Breast epithelium (tissue), 4 donors: ENCODE measurements at regions not wholly inside any gene's neighbourhood (a gene's known extent, or its start where the extent isn't known, plus 50 kb on each side); places are given as distances from the start of the nearest gene placed in this dataset.

ENCODE experiments used
- DNase-seq, 2 donors: peaks; one replicate each; pipeline ENCODE4 v3.0.0-alpha.2; 2019; ENCODE audit warnings: low spot score in 2 of 2
- H3K27ac ChIP-seq, 2 donors: fragments of 200-600 bp; sonication (generic) in 1 of 2; one replicate each; pipeline ENCODE4 v1.5.1; 2016 to 2019; ENCODE audit warnings: mild to moderate bottlenecking in 1 of 2
- H3K27me3 ChIP-seq, 2 donors: fragments of 200-600 bp; sonication (generic) in 1 of 2; one replicate each; pipeline versions ENCODE4 v1.5.1 to v1.6.0; 2017 to 2019; ENCODE audit warnings: control low read depth in 1 of 2, mild to moderate bottlenecking in 1 of 2
- H3K36me3 ChIP-seq: fragments of 200-600 bp; one replicate; pipeline ENCODE4 v1.5.1; 2019
- H3K4me1 ChIP-seq, 2 donors: fragments of 200-600 bp; sonication (generic); one replicate each; pipeline ENCODE4 v1.5.1; 2016 to 2019; ENCODE audit warnings: control low read depth in 1 of 2
- H3K4me3 ChIP-seq, 3 donors: fragments of 200-600 bp; sonication (generic); 1 replicate in 2 of 3; 2 replicates in 1 of 3; pipeline ENCODE4 v1.5.1; 2016 to 2019; ENCODE audit warnings: mild to moderate bottlenecking in 3 of 3, moderate library complexity in 2 of 3
- H3K9me3 ChIP-seq, 2 donors: fragments of 200-600 bp; sonication (generic) in 1 of 2; one replicate each; pipeline ENCODE4 v1.5.1; 2016 to 2019; ENCODE audit warnings: control low read depth in 1 of 2
- POLR2A ChIP-seq: fragments of 450-650 bp; IDR thresholded peaks from one replicate; pipeline ENCODE4 v1.6.1; 2016; ENCODE audit warnings: antibody characterized with exemption, mild to moderate bottlenecking, moderate library complexity
- POLR2AphosphoS5 ChIP-seq, 3 donors: sonication (generic); formaldehyde crosslinking; IDR thresholded peaks; one replicate each; pipeline ENCODE4 v1.6.1; 2017; ENCODE audit warnings: antibody characterized with exemption in 3 of 3
- intact Hi-C: fragments of 100-400 bp; cut with DNase I; formaldehyde crosslinking; loops from one replicate; pipeline ENCODE4 v1.15.1; 2023; ENCODE audit warnings: low total_unique reads
- TF ChIP-seq, protein P1 (sequence below), 3 donors: fragments of 450-650 bp; IDR thresholded peaks; one replicate each; pipeline ENCODE4 v1.5.1; 2016 to 2017; ENCODE audit warnings: antibody characterized with exemption in 3 of 3, mild to moderate bottlenecking in 3 of 3, moderate library complexity in 3 of 3

DNA sequence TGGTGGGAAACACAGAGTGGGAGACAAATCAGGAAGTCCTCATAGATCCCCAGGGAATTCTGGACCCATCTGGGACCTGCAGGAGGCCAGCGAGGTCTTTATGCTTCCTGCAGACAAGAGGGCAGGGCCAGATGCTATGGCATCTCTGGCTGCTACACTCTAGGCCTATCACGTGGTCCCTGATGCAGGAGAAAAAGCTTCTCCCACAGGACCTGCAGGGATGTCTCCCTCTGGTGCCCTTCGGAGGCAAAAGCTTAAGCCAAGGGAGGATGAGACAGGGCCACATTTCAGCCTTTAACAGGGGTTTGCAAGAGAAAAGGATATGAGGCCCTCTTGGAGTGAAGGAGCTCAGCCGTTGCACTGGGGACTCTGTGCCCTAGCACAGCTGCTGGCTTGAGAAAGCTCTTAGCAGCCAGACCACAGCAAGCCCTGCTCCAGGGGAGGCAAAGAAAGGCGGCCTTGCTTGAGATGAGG is 243.0 kb downstream of the C1orf94 start:
- TF ChIP-seq, protein P1, sequence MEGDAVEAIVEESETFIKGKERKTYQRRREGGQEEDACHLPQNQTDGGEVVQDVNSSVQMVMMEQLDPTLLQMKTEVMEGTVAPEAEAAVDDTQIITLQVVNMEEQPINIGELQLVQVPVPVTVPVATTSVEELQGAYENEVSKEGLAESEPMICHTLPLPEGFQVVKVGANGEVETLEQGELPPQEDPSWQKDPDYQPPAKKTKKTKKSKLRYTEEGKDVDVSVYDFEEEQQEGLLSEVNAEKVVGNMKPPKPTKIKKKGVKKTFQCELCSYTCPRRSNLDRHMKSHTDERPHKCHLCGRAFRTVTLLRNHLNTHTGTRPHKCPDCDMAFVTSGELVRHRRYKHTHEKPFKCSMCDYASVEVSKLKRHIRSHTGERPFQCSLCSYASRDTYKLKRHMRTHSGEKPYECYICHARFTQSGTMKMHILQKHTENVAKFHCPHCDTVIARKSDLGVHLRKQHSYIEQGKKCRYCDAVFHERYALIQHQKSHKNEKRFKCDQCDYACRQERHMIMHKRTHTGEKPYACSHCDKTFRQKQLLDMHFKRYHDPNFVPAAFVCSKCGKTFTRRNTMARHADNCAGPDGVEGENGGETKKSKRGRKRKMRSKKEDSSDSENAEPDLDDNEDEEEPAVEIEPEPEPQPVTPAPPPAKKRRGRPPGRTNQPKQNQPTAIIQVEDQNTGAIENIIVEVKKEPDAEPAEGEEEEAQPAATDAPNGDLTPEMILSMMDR (IDR thresholded peaks at IDR 0.05) = no peak
- TF ChIP-seq POLR2A (no peak), POLR2AphosphoS5 (IDR thresholded peaks at IDR 0.05) (no peak)

DNA sequence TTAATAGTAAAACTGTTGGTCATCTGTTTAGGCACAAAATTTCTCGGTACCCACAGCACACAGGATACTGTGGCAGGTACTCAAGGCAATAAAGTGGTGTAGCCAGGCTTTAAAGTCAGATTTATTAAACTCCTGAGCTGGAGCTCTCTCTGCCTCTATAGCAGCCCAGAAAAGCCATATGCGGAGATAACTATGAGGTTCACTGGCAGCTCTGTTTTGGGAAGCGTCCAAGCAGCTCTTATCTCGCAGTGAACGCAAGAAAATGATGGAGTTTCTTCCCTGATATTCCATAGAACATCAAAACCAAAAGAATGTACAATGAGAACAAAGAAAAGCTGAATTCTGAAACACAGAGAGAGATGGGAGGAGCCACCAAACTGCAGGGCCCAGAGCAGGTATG is 248.3 kb downstream of the C1orf94 start:
- DNase-seq = no peak
- Histone ChIP-seq H3K27ac (no peak overlapping the region), H3K4me3 (no peak overlapping the region), H3K27me3 (no peaks in the 10 kb centered on the region), H3K4me1 (no peaks in the 10 kb centered on the region), H3K36me3 (no peaks in the 10 kb centered on the region), H3K9me3 (no peaks in the 10 kb centered on the region)
- TF ChIP-seq, protein P1 (IDR thresholded peaks at IDR 0.05) = no peak
- TF ChIP-seq POLR2AphosphoS5 (IDR thresholded peaks at IDR 0.05) (no peak), POLR2A (no peak)
- intact Hi-C loops = no loop called here

More for the DNA sequence above, 243.0 kb downstream of the C1orf94 start:
- H3K4me3 ChIP-seq = no peak overlapping the region
- intact Hi-C loops = no loop called here
- no peak overlapping the region for H3K27ac ChIP-seq
- no peaks in the 10 kb centered on the region for H3K36me3 ChIP-seq
- H3K4me1 ChIP-seq = no peaks in the 10 kb centered on the region
- DNase-seq = no peak
- H3K27me3 ChIP-seq = peaks cover 0 to 6% of the 10 kb centered on the region in 2 donors
- no peaks in the 10 kb centered on the region for H3K9me3 ChIP-seq

DNA sequence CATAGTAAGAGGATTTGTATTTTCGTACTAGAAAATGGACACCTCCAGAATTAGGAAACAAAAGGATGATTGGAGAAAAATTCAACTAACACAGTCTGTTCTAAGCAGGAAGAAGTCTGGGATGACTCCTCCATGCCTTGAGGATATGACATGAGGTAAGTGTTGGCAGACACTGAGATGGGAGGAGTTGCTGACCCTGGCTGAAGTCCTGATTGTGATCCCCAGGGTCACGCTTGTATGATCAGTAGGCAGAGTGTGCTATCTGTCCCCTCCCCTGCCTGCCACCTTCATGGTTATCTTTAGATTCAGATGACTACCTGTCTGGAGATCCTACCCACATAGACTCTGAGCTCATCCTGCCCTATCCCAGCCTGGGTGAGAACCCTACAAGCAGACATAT is 249.1 kb downstream of the C1orf94 start:
- H3K4me1 ChIP-seq = no peaks in the 10 kb centered on the region
- H3K36me3 ChIP-seq = no peaks in the 10 kb centered on the region
- H3K4me3 ChIP-seq = no peak overlapping the region
- no peaks in the 10 kb centered on the region for H3K9me3 ChIP-seq
- H3K27ac ChIP-seq = no peak overlapping the region
- no peaks in the 10 kb centered on the region for H3K27me3 ChIP-seq
- TF ChIP-seq POLR2A (no peak), POLR2AphosphoS5 (IDR thresholded peaks at IDR 0.05) (no peak)
- TF ChIP-seq, protein P1 (IDR thresholded peaks at IDR 0.05) = no peak
- intact Hi-C loops = no loop called here
- DNase-seq = no peak

DNA sequence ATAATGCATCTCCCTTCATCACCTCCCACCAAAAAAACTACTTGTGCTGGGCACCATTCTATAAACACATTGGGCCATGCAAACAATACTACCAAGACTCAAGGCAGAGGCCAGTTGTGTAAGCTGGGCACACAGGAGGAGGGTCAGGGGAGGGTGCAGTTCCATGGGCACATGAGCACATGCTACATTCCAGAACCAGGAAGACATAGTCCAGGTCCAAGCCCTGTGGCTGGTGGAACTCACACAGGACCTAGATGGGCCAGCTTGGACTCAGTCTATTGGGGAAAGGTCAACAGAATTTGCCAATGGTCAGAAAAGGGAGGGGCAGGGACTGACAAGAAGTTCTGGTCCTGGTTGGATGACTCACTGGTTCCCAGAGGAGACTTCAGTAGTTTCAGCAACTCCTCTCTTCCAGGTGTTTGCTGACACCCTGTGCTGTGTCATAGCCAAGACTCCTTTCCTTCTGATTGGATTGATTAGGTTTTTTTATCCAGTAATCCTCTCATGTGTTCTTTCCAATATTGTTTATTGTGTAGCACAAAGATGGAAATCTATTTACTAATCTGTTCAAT is 249.7 kb downstream of the C1orf94 start:
- Histone ChIP-seq H3K27ac (no peak overlapping the region), H3K9me3 (no peaks in the 10 kb centered on the region), H3K36me3 (no peaks in the 10 kb centered on the region), H3K4me3 (no peak overlapping the region), H3K27me3 (no peaks in the 10 kb centered on the region), H3K4me1 (no peaks in the 10 kb centered on the region)
- intact Hi-C loops = no loop called here
- peak in 1 of 2 donors; percentile 17 for DNase-seq
- TF ChIP-seq, protein P1 (IDR thresholded peaks at IDR 0.05) = no peak
- TF ChIP-seq POLR2AphosphoS5 (IDR thresholded peaks at IDR 0.05) = no peak
- no peak for TF ChIP-seq POLR2A

DNA sequence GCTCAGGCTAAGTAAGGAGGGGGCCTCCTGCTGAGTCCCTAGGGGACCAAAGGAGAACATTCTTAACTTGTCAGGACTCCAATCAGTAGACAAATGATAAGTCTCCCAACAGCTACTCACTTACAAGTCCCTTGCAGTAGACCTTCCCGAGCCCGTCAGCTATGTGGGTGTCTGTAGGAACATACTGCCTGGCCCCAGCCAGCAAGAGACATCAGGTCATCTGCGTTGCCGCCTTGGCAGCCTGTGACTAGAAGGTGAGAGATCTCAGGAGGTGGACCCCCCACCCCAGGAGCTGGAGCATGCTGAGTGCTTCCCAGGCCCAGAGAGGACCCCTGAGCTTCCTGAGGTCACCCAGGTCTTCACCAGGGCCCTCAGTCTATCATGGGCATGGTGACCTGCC is 250.5 kb downstream of the C1orf94 start:
- H3K27ac ChIP-seq = no peak overlapping the region
- H3K4me3 ChIP-seq = no peak overlapping the region
- no peak for DNase-seq
- no peaks in the 10 kb centered on the region for H3K27me3 ChIP-seq
- no peaks in the 10 kb centered on the region for H3K9me3 ChIP-seq
- no peaks in the 10 kb centered on the region for H3K36me3 ChIP-seq
- TF ChIP-seq POLR2A = no peak
- intact Hi-C loops = no loop called here
- no peaks in the 10 kb centered on the region for H3K4me1 ChIP-seq
